ENCODE measurements at regions not wholly inside any gene's neighbourhood (a gene's known extent, or its start where the extent isn't known, plus 50 kb on each side); places are given as distances from the start of the nearest gene placed in this dataset.

GRCh38 chr7:15845461-15845860 is 159.0 kb upstream of the MEOX2 start:
- DNase-seq (ENCODE audit: extremely low read depth, low read depth), result no peak
- no peak overlapping the region for H3K4me3 ChIP-seq (replicated peaks; ENCODE audit: low read depth, low read length)
- TF ChIP-seq CTCF (IDR thresholded peaks at IDR 0.05; ENCODE audit: low read depth, low read length, missing control alignments), result no peak

GRCh38 chr7:15839416-15840100 is 153.1 kb upstream of the MEOX2 start:
- peak overlapping the region; percentile 26 for H3K4me3 ChIP-seq (replicated peaks; ENCODE audit: low read depth, low read length)
- no peak for TF ChIP-seq CTCF (IDR thresholded peaks at IDR 0.05; ENCODE audit: low read depth, low read length, missing control alignments)
- no peak for DNase-seq (ENCODE audit: extremely low read depth, low read depth)

GRCh38 chr7:15838265-15838664 is 151.8 kb upstream of the MEOX2 start:
- TF ChIP-seq CTCF (IDR thresholded peaks at IDR 0.05; ENCODE audit: low read depth, low read length, missing control alignments), result no peak
- H3K4me3 ChIP-seq (replicated peaks; ENCODE audit: low read depth, low read length), result no peak overlapping the region
- DNase-seq (ENCODE audit: extremely low read depth, low read depth), result no peak

GRCh38 chr7:15837306-15837950 is 150.9 kb upstream of the MEOX2 start:
- DNase-seq (ENCODE audit: extremely low read depth, low read depth), result no peak
- no peak for TF ChIP-seq CTCF (IDR thresholded peaks at IDR 0.05; ENCODE audit: low read depth, low read length, missing control alignments)
- H3K4me3 ChIP-seq (replicated peaks; ENCODE audit: low read depth, low read length), result no peak overlapping the region

GRCh38 chr7:15836651-15837050 is 150.2 kb upstream of the MEOX2 start:
- DNase-seq (ENCODE audit: extremely low read depth, low read depth), result no peak
- no peak overlapping the region for H3K4me3 ChIP-seq (replicated peaks; ENCODE audit: low read depth, low read length)
- TF ChIP-seq CTCF (IDR thresholded peaks at IDR 0.05; ENCODE audit: low read depth, low read length, missing control alignments), result no peak

- H3K4me3 ChIP-seq (replicated peaks; ENCODE audit: low read depth, low read length), result no peak overlapping the region
- no peak for DNase-seq (ENCODE audit: extremely low read depth, low read depth)
- no peak for TF ChIP-seq CTCF (IDR thresholded peaks at IDR 0.05; ENCODE audit: low read depth, low read length, missing control alignments)
Measured at GRCh38 chr7:15836041-15836440, 149.6 kb upstream of the MEOX2 start.

Data from HFF-Myc (cell line).